ENCODE measurements at regions not wholly inside any gene's neighbourhood (a gene's known extent, or its start where the extent isn't known, plus 50 kb on each side); places are given as distances from the start of the nearest gene placed in this dataset.

DNA sequence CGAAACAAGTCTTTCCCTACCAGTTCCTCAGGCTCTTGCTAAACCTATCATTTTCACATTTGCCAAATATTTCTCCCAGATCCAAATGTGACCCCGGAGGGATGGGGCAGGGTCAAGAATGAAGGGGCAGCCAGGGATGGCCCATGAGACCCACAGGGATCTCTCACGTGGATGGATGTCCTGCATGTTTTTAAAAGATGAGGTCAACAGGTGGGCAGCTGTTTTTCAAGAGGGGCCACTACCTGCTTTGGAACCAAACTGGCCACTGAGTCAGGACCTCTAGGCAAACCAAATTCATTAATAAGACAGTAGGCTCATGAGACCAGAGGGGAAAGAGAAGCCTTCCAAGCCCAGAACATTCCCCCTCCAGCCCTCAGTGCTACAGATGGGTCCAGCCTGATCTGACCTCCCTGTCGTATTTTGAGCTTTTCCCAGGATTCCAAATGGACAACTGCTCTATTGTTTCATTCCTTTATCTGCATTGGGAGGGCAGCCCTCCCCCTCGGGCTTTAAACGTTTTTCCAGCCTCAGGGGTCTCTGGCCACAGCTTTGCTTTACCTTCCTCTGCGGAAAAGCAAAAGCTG, 252.5 kb upstream of the IRF2BP2 start:
- no peaks in the 10 kb centered on the region; the same call in 1 of the 2 replicates for H3K9me3 ChIP-seq (ENCODE audit: control insufficient read depth, insufficient read depth, low read depth, low read length)
- BruUV-seq (replicated peaks) = no TSS peak
- DNase-seq (ENCODE audit: low read depth, low spot score) = no peak
- ATAC-seq = no peak
- H3K4me1 ChIP-seq (ENCODE audit: control insufficient read depth, insufficient read depth, low read length) = peaks cover 25% of the 10 kb centered on the region
- H3K27me3 ChIP-seq (ENCODE audit: control insufficient read depth, insufficient read depth, low read length) = no peaks in the 10 kb centered on the region
- in situ Hi-C loops (cut with HindIII; ENCODE audit: low pct_unique_long_range_greater_than_20kb, low sequenced_read_pairs) = no loop called here
- ChIA-PET POLR2A (interaction anchor here (0.7 kb wide), 1 partner anchor 163 kb away, joined by 3 read pairs; no protein-coding TSS in a partner anchor), CTCF (no interaction called here)
- intact Hi-C loops (cut with micrococcal nuclease; ENCODE audit: unreplicated experiment) = no loop called here
- H3K27ac ChIP-seq (ENCODE audit: low read length) = peak overlapping the region; percentile 84
- H3K36me3 ChIP-seq (ENCODE audit: control insufficient read depth, insufficient read depth, low read length) = no peaks in the 10 kb centered on the region
- H3K4me3 ChIP-seq (ENCODE audit: low read depth in 2 of 2, low read length in 2 of 2) = no peak overlapping the region
- no peak for TF ChIP-seq POLR2AphosphoS5 (IDR thresholded peaks at IDR 0.05; ENCODE audit: low read depth, low read length)
- TF ChIP-seq, protein P1, sequence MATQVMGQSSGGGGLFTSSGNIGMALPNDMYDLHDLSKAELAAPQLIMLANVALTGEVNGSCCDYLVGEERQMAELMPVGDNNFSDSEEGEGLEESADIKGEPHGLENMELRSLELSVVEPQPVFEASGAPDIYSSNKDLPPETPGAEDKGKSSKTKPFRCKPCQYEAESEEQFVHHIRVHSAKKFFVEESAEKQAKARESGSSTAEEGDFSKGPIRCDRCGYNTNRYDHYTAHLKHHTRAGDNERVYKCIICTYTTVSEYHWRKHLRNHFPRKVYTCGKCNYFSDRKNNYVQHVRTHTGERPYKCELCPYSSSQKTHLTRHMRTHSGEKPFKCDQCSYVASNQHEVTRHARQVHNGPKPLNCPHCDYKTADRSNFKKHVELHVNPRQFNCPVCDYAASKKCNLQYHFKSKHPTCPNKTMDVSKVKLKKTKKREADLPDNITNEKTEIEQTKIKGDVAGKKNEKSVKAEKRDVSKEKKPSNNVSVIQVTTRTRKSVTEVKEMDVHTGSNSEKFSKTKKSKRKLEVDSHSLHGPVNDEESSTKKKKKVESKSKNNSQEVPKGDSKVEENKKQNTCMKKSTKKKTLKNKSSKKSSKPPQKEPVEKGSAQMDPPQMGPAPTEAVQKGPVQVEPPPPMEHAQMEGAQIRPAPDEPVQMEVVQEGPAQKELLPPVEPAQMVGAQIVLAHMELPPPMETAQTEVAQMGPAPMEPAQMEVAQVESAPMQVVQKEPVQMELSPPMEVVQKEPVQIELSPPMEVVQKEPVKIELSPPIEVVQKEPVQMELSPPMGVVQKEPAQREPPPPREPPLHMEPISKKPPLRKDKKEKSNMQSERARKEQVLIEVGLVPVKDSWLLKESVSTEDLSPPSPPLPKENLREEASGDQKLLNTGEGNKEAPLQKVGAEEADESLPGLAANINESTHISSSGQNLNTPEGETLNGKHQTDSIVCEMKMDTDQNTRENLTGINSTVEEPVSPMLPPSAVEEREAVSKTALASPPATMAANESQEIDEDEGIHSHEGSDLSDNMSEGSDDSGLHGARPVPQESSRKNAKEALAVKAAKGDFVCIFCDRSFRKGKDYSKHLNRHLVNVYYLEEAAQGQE (IDR thresholded peaks at IDR 0.05; ENCODE audit: insufficient read depth in 1 of 2, low read depth in 2 of 2, low read length in 1 of 2) = no peak
- no peak for TF ChIP-seq TCF7L2 (IDR thresholded peaks at IDR 0.05; ENCODE audit: low read depth, low read length)

DNA sequence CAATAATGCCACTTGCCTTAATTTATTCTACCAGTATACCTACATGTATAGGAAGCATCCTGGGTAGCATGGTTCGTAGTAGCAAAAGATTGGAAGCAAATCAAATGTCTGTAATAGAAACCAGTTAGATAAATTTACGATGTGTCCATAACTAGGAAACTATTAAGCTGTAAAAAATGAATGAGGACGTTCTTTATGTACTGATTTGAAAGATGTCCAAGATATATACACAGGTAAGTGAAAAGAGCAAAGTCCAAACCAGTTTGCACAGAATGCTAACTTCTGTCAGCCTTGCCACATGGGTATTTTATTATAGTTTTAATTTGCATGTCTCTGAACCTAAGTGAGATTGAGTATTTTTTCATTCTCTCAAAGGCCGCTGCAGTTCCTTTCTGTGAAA, 251.8 kb upstream of the IRF2BP2 start:
- TF ChIP-seq, protein P2, sequence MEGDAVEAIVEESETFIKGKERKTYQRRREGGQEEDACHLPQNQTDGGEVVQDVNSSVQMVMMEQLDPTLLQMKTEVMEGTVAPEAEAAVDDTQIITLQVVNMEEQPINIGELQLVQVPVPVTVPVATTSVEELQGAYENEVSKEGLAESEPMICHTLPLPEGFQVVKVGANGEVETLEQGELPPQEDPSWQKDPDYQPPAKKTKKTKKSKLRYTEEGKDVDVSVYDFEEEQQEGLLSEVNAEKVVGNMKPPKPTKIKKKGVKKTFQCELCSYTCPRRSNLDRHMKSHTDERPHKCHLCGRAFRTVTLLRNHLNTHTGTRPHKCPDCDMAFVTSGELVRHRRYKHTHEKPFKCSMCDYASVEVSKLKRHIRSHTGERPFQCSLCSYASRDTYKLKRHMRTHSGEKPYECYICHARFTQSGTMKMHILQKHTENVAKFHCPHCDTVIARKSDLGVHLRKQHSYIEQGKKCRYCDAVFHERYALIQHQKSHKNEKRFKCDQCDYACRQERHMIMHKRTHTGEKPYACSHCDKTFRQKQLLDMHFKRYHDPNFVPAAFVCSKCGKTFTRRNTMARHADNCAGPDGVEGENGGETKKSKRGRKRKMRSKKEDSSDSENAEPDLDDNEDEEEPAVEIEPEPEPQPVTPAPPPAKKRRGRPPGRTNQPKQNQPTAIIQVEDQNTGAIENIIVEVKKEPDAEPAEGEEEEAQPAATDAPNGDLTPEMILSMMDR (IDR thresholded peaks at IDR 0.05) = no peak
- BruUV-seq (replicated peaks) = no TSS peak
- no peak for DNase-seq (ENCODE audit: low read depth, low spot score)
- Histone ChIP-seq H3K4me1 (ENCODE audit: control insufficient read depth, insufficient read depth, low read length) (peaks cover 24% of the 10 kb centered on the region), H3K27me3 (ENCODE audit: control insufficient read depth, insufficient read depth, low read length) (no peaks in the 10 kb centered on the region), H3K27ac (ENCODE audit: low read length) (peak overlapping the region; percentile 84), H3K36me3 (ENCODE audit: control insufficient read depth, insufficient read depth, low read length) (no peaks in the 10 kb centered on the region), H3K9me3 (ENCODE audit: control insufficient read depth, insufficient read depth, low read depth, low read length) (no peaks in the 10 kb centered on the region; the same call in 1 of the 2 replicates), H3K4me3 (ENCODE audit: low read depth in 2 of 2, low read length in 2 of 2) (no peak overlapping the region)
- intact Hi-C loops (cut with micrococcal nuclease; ENCODE audit: unreplicated experiment) = no loop called here
- in situ Hi-C loops (cut with HindIII; ENCODE audit: low pct_unique_long_range_greater_than_20kb, low sequenced_read_pairs) = no loop called here
- POLR2A ChIA-PET = no interaction called here
- ATAC-seq = no peak
- CTCF ChIA-PET = no interaction called here

DNA sequence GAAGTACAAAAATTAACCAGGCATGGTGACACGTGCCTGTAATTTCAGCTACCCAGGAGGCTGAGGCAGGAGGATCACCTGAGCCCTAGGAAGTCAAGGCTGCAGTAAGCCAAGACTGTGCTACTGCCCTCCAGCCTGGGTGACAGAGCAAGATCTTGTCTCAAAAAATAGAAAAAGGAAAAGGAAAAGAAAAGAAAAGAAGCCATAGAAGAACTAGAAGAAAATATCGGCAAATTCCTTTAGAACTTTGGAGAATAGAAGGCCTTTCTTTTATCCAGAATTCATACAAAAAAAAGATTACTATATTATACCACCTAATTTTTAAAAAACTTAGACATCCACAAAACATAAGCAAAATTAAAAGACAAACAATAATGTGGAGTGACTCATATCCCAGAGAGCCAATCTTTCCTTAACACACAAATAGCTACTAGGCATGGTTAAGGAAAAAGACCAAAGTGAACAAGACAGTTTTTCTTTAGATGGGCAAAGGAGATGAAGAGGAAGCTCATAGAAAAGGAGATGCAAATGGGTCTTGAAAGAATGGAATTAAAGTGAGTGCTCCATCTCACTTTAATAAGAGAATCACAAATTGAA, 251.1 kb upstream of the IRF2BP2 start:
- POLR2A ChIA-PET = no interaction called here
- no peaks in the 10 kb centered on the region for H3K36me3 ChIP-seq (ENCODE audit: control insufficient read depth, insufficient read depth, low read length)
- H3K4me1 ChIP-seq (ENCODE audit: control insufficient read depth, insufficient read depth, low read length) = peaks cover 24% of the 10 kb centered on the region
- ATAC-seq (no peak), DNase-seq (ENCODE audit: low read depth, low spot score) (no peak)
- peak overlapping the region; percentile 84 for H3K27ac ChIP-seq (ENCODE audit: low read length)
- H3K4me3 ChIP-seq (ENCODE audit: low read depth in 2 of 2, low read length in 2 of 2) = no peak overlapping the region
- in situ Hi-C loops (cut with HindIII; ENCODE audit: low pct_unique_long_range_greater_than_20kb, low sequenced_read_pairs) (no loop called here), intact Hi-C loops (cut with micrococcal nuclease; ENCODE audit: unreplicated experiment) (no loop called here)
- CTCF ChIA-PET = no interaction called here
- TF ChIP-seq POLR2AphosphoS5 (IDR thresholded peaks at IDR 0.05; ENCODE audit: low read depth, low read length) = no peak
- TF ChIP-seq, protein P2 (IDR thresholded peaks at IDR 0.05) = no peak
- TF ChIP-seq SIN3A (IDR thresholded peaks at IDR 0.05; ENCODE audit: borderline replicate concordance, insufficient read depth, low read depth, low read length) = no peak
- TF ChIP-seq, protein P1 (IDR thresholded peaks at IDR 0.05; ENCODE audit: insufficient read depth in 1 of 2, low read depth in 2 of 2, low read length in 1 of 2) = no peak
- TF ChIP-seq TCF7L2 (IDR thresholded peaks at IDR 0.05; ENCODE audit: low read depth, low read length) = no peak
- H3K9me3 ChIP-seq (ENCODE audit: control insufficient read depth, insufficient read depth, low read depth, low read length) = no peaks in the 10 kb centered on the region; the same call in 1 of the 2 replicates
- BruUV-seq (replicated peaks) = no TSS peak
- H3K27me3 ChIP-seq (ENCODE audit: control insufficient read depth, insufficient read depth, low read length) = no peaks in the 10 kb centered on the region

All from Panc1 (cell line).